Gastroesophageal sphincter (tissue), 3 donors: ENCODE measurements at regions not wholly inside any gene's neighbourhood (a gene's known extent, or its start where the extent isn't known, plus 50 kb on each side); places are given as distances from the start of the nearest gene placed in this dataset.

Experiments
- CTCF ChIP-seq, 4 experiments: fragments of 200-600 bp in 2 of 4; fragments of 450-650 bp in 2 of 4; sonication (generic) in 1 of 4; IDR thresholded peaks; one replicate each; pipeline ENCODE4 v1.5.1; 2017 to 2019; ENCODE audit warnings: antibody characterized with exemption in 4 of 4, mild to moderate bottlenecking in 2 of 4, moderate library complexity in 2 of 4
- EP300 ChIP-seq: sonication (generic); formaldehyde crosslinking; IDR thresholded peaks from one replicate; pipeline ENCODE4 v1.6.1; 2017; ENCODE audit warnings: antibody characterized with exemption, mild to moderate bottlenecking
- POLR2A ChIP-seq, 2 donors: fragments of 450-650 bp; IDR thresholded peaks; one replicate each; pipeline ENCODE4 v1.6.1; 2017; ENCODE audit warnings: antibody characterized with exemption in 2 of 2, mild to moderate bottlenecking in 2 of 2, moderate library complexity in 1 of 2

- TF ChIP-seq CTCF (IDR thresholded peaks at IDR 0.05): no peak
- no peak for TF ChIP-seq POLR2A (IDR thresholded peaks at IDR 0.05)
- no peak for TF ChIP-seq EP300
Observed at GRCh38 chr3:193816028-193816395, 223.0 kb downstream of the OPA1 start.
